GM12878 (cell line): ENCODE measurements at regions not wholly inside any gene's neighbourhood (a gene's known extent, or its start where the extent isn't known, plus 50 kb on each side); places are given as distances from the start of the nearest gene placed in this dataset.

Experiments
- CUX1 ChIP-seq: IDR thresholded peaks from 2 replicates; pipeline ENCODE4 v1.6.1; 2012; ENCODE audit warnings: improper control_type of control experiment, low read depth, low read length; ENCODE audit not compliant: insufficient replicate concordance
- GATAD2B ChIP-seq: fragments of 450-650 bp; conservative IDR thresholded peaks from 2 replicates; pipeline ENCODE4 v1.6.1; 2017; ENCODE audit warnings: low read depth, mild to moderate bottlenecking, moderate library complexity
- IKZF2 ChIP-seq, 2 experiments: fragments of 450-650 bp; IDR thresholded peaks; 2 replicates each; pipeline ENCODE4 v1.6.1; 2017; ENCODE audit warnings: mild to moderate bottlenecking in 2 of 2, moderate library complexity in 2 of 2
- MTA2 ChIP-seq: fragments of 450-650 bp; IDR thresholded peaks from 2 replicates; pipeline ENCODE4 v1.6.1; 2016; ENCODE audit warnings: low read depth, mild to moderate bottlenecking, moderate library complexity
- NR2F1 ChIP-seq: fragments of 450-650 bp; conservative IDR thresholded peaks from 2 replicates; pipeline ENCODE4 v1.6.1; 2017; ENCODE audit warnings: mild to moderate bottlenecking
- POU2F2 ChIP-seq: IDR thresholded peaks from 3 replicates; pipeline ENCODE4 v1.6.1; 2011; ENCODE audit warnings: low read depth, mild to moderate bottlenecking, low read length, borderline replicate concordance
- REST ChIP-seq: IDR thresholded peaks from 2 replicates; pipeline ENCODE4 v1.6.1; 2012; ENCODE audit warnings: mild to moderate bottlenecking, low read depth, low read length
- TARDBP ChIP-seq: IDR thresholded peaks from 2 replicates; pipeline ENCODE4 v1.6.1; 2016; ENCODE audit warnings: borderline replicate concordance
- ZBTB33 ChIP-seq: fragments of 450-650 bp; IDR thresholded peaks from 2 replicates; pipeline ENCODE4 v1.6.1; 2017; ENCODE audit warnings: mild to moderate bottlenecking
- ZNF384 ChIP-seq: IDR thresholded peaks from 2 replicates; pipeline ENCODE4 v1.6.1; 2012; ENCODE audit warnings: low read depth, mild to moderate bottlenecking, low read length, improper control_type of control experiment, borderline replicate concordance
- ZNF592 ChIP-seq: fragments of 450-650 bp; IDR thresholded peaks from 2 replicates; pipeline ENCODE4 v1.6.1; 2017; ENCODE audit warnings: mild to moderate bottlenecking, moderate library complexity

- TF ChIP-seq CUX1: peak; percentile 21
- peak; percentile 58 for TF ChIP-seq NR2F1
- TF ChIP-seq IKZF2 (IDR thresholded peaks at IDR 0.05): peak; percentile 81 to 93
- no peak for TF ChIP-seq REST
- TF ChIP-seq ZNF592: peak; percentile 43; the same call in 1 of the 2 replicates
- TF ChIP-seq ZBTB33: no peak
- TF ChIP-seq MTA2: peak; percentile 83; the same call in 1 of the 2 replicates
- TF ChIP-seq ZNF384: peak; percentile 49
- TF ChIP-seq TARDBP: no peak
- peak; percentile 95 for TF ChIP-seq POU2F2
- peak; percentile 53; the same call in 1 of the 2 replicates for TF ChIP-seq GATAD2B
Observed at GRCh38 chr12:68481181-68481941, 129.3 kb upstream of the RAP1B start (continued).
